ENCODE measurements at regions not wholly inside any gene's neighbourhood (a gene's known extent, or its start where the extent isn't known, plus 50 kb on each side); places are given as distances from the start of the nearest gene placed in this dataset.
"Not testable (repeated sequence)": the region's sequence is repeated elsewhere in the genome, so short reads cannot be mapped to it uniquely, and the experiment has no call there.

- no peak for DNase-seq (ENCODE audit: low read depth)
Measured at GRCh38 chr6:33507261-33507660, 52.9 kb downstream of the ZBTB9 start.

DNA sequence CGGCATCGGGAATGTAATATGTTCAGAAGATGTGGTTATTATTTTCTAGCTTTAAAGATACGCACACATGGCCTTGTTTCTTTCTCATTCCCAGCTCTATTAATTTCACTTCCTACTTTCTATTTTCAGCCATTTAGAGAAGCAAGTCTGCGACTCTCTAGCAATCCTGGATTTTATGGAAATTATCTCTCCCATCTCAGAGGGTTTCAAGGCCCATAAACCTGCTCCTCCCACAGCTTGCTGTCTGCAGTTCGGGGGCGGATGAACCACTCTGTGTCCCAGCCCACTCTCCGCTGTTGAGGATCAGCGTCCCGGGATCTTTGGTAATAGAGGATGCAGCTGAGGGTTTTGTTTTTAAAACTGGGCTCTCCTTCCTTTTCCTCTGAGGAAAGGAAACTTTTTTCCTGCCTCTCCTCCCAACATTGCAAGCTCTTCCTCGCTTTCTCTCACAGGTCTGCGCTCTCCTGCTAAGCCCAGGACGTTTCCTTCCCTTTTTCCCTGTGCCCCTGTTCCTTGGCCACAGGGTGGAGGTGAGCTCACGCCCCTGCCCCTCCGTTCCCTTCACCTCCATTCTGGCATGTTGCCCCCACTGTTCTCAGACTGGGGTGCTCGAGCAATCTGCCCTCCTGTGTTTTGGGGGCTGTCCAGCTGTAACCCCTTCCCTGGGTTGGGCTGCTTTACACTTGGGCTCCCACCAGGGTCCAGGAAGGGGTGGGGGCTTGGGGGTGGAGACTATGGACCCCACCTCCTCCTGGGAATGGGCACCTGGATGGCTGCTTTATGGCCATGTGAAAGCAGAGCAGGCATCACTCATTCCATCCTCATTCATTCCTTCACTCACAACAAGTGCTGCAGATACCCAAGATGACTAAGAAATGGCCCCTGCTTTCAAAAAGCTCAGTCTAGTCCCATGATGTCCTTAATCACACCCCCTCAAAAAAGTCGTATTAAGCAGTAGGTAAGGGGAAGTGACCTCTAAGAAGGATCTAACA lies 54.9 kb downstream of the ZBTB9 start:
- peak; percentile 5 for DNase-seq (ENCODE audit: low read depth)

GRCh38 chr6:33513213-33513612 lies 58.8 kb downstream of the ZBTB9 start:
- no peak for DNase-seq (ENCODE audit: low read depth)

GRCh38 chr6:33516726-33517125 lies 62.4 kb downstream of the ZBTB9 start:
- no peak for DNase-seq (ENCODE audit: low read depth)

GRCh38 chr6:33520636-33521488 lies 59.2 kb downstream of the BAK1 start:
- DNase-seq (ENCODE audit: low read depth), result not testable (repeated sequence)

- DNase-seq (ENCODE audit: low read depth), result no peak
Measured at GRCh38 chr6:33521489-33522091, 58.5 kb downstream of the BAK1 start.

Data from forelimb muscle (tissue), 1 donor.